Thyroid gland (tissue), 4 donors: ENCODE measurements at regions not wholly inside any gene's neighbourhood (a gene's known extent, or its start where the extent isn't known, plus 50 kb on each side); places are given as distances from the start of the nearest gene placed in this dataset.
"Not testable (repeated sequence)": the region's sequence is repeated elsewhere in the genome, so short reads cannot be mapped to it uniquely, and the experiment has no call there.

ENCODE experiments used
- DNase-seq, 2 donors: peaks; one replicate each; pipeline ENCODE4 v3.0.0-alpha.2; 2019
- H3K27ac ChIP-seq, 3 donors: fragments of 200-600 bp; sonication (generic); 1 replicate in 2 of 3; 2 replicates in 1 of 3; pipeline ENCODE4 v1.5.1; 2016 to 2019; ENCODE audit warnings: mild to moderate bottlenecking in 1 of 3, moderate library complexity in 1 of 3
- H3K27me3 ChIP-seq: fragments of 200-600 bp; sonication (generic); one replicate; pipeline ENCODE4 v1.5.1; 2019
- H3K36me3 ChIP-seq, 2 donors: fragments of 200-600 bp; sonication (generic); one replicate each; pipeline ENCODE4 v1.5.1; 2016 to 2019
- H3K4me1 ChIP-seq, 2 donors: fragments of 200-600 bp; sonication (generic); one replicate each; pipeline ENCODE4 v1.5.1; 2017 to 2019
- H3K4me3 ChIP-seq, 3 donors: fragments of 200-600 bp; sonication (generic); replicated peaks in 1 of 3; 1 replicate in 2 of 3; 2 replicates in 1 of 3; pipeline ENCODE4 v1.5.1; 2016; ENCODE audit warnings: mild to moderate bottlenecking in 1 of 3
- H3K9me3 ChIP-seq: fragments of 200-600 bp; sonication (generic); one replicate; pipeline ENCODE4 v1.5.1; 2017
- CTCF ChIP-seq, 6 experiments: fragments of 200-600 bp in 3 of 6; fragments of 450-650 bp in 3 of 6; sonication (generic) in 3 of 6; IDR thresholded peaks; one replicate each; pipeline ENCODE4 v1.5.1; 2016 to 2019; ENCODE audit warnings: antibody characterized with exemption in 6 of 6, mild to moderate bottlenecking in 2 of 6, inconsistent platforms in 1 of 6, moderate library complexity in 1 of 6
- POLR2A ChIP-seq, 2 donors: fragments of 450-650 bp; IDR thresholded peaks; one replicate each; pipeline ENCODE4 v1.6.1; 2017; ENCODE audit warnings: antibody characterized with exemption in 2 of 2, mild to moderate bottlenecking in 2 of 2, moderate library complexity in 1 of 2
- WGBS, 2 donors: methylation state at CpG; one replicate each; pipeline ENCODE4 v1.1.5; 2017; 5-methylcytosine and 5-hydroxymethylcytosine counted together
- intact Hi-C: fragments of 100-400 bp; cut with DNase I; formaldehyde crosslinking; loops from one replicate; pipeline ENCODE4 v1.15.1; 2023

- H3K27me3 ChIP-seq, result no peaks in the 10 kb centered on the region
- H3K4me1 ChIP-seq, result no peaks in the 10 kb centered on the region
- no peak for DNase-seq
- H3K9me3 ChIP-seq, result no peaks in the 10 kb centered on the region
- no peak for TF ChIP-seq POLR2A (IDR thresholded peaks at IDR 0.05)
- TF ChIP-seq CTCF (IDR thresholded peaks at IDR 0.05), result no peak
- no peaks in the 10 kb centered on the region for H3K36me3 ChIP-seq
- intact Hi-C loops, result no loop called here
- no peak overlapping the region for H3K4me3 ChIP-seq
- H3K27ac ChIP-seq, result no peak overlapping the region
- WGBS, 2 donors, result 93 to 95% methylated on average over 4 of the region's 4 CpGs
Observed at GRCh38 chr12:23281295-23281694, 656.3 kb downstream of the ETNK1 start.

- Histone ChIP-seq H3K27ac (no peak overlapping the region), H3K4me3 (no peak overlapping the region), H3K9me3 (no peaks in the 10 kb centered on the region), H3K36me3 (no peaks in the 10 kb centered on the region), H3K27me3 (no peaks in the 10 kb centered on the region), H3K4me1 (no peaks in the 10 kb centered on the region)
- TF ChIP-seq CTCF (IDR thresholded peaks at IDR 0.05) (no peak), POLR2A (IDR thresholded peaks at IDR 0.05) (no peak)
- intact Hi-C loops, result no loop called here
- no peak for DNase-seq
Observed at GRCh38 chr12:23282701-23283100, 657.7 kb downstream of the ETNK1 start.

- DNase-seq, H3K4me1 ChIP-seq, intact Hi-C loops, H3K27ac ChIP-seq, H3K9me3 ChIP-seq, H3K36me3 ChIP-seq, H3K4me3 ChIP-seq, H3K27me3 ChIP-seq: not testable (repeated sequence)
- 95% methylated on average over 42 to 52 of the region's 57 CpGs for WGBS, 2 donors
Observed at GRCh38 chr12:23285764-23286530, 661.0 kb downstream of the ETNK1 start.

GRCh38 chr12:23290627-23291330, 658.7 kb downstream of the SOX5 start:
- DNase-seq, result no peak
- Histone ChIP-seq H3K36me3 (no peaks in the 10 kb centered on the region), H3K27me3 (no peaks in the 10 kb centered on the region), H3K9me3 (no peaks in the 10 kb centered on the region), H3K27ac (no peak overlapping the region), H3K4me1 (no peaks in the 10 kb centered on the region), H3K4me3 (no peak overlapping the region)
- 74 to 100% methylated on average over 1 of the region's 1 CpG for WGBS, 2 donors
- intact Hi-C loops, result no loop called here
- TF ChIP-seq CTCF (IDR thresholded peaks at IDR 0.05), result no peak
- no peak for TF ChIP-seq POLR2A (IDR thresholded peaks at IDR 0.05)

GRCh38 chr12:23303220-23303619, 646.2 kb downstream of the SOX5 start:
- Histone ChIP-seq H3K36me3 (no peaks in the 10 kb centered on the region), H3K27me3 (no peaks in the 10 kb centered on the region), H3K9me3 (no peaks in the 10 kb centered on the region), H3K27ac (no peak overlapping the region), H3K4me3 (no peak overlapping the region), H3K4me1 (no peaks in the 10 kb centered on the region)
- TF ChIP-seq POLR2A (IDR thresholded peaks at IDR 0.05), result no peak
- TF ChIP-seq CTCF (IDR thresholded peaks at IDR 0.05), result no peak
- no peak for DNase-seq
- intact Hi-C loops, result no loop called here
- WGBS, 2 donors, result 90 to 98% methylated on average over 3 of the region's 3 CpGs
